Osteoblast (primary cell): ENCODE measurements at regions not wholly inside any gene's neighbourhood (a gene's known extent, or its start where the extent isn't known, plus 50 kb on each side); places are given as distances from the start of the nearest gene placed in this dataset.
A peak's percentile ranks its signal among the peaks of the same experiment; 100 is the strongest.

ENCODE experiments used
- DNase-seq: peaks from one replicate; pipeline ENCODE4 v3.0.0; 2011; ENCODE audit warnings: low spot score, mixed read lengths; ENCODE audit not compliant: insufficient read length; ENCODE audit errors: missing footprints
- H2AFZ ChIP-seq: 2 replicates; pipeline ENCODE4 v1.6.0; 2011; ENCODE audit warnings: mild to moderate bottlenecking, low read length
- H3K27ac ChIP-seq: 2 replicates; pipeline ENCODE4 v1.5.1; 2011; ENCODE audit warnings: mild to moderate bottlenecking, low read depth, low read length, moderate library complexity
- H3K27me3 ChIP-seq: 2 replicates; pipeline ENCODE4 v1.6.0; 2012; ENCODE audit warnings: mild to moderate bottlenecking, control low read depth, inconsistent platforms, low read length, moderate library complexity; ENCODE audit not compliant: insufficient read depth
- H3K36me3 ChIP-seq: 2 replicates; pipeline ENCODE4 v1.5.1; 2011; ENCODE audit warnings: mild to moderate bottlenecking, low read length, control low read depth, moderate library complexity; ENCODE audit not compliant: insufficient read depth
- H3K4me1 ChIP-seq: 2 replicates; pipeline ENCODE4 v1.5.1; 2011; ENCODE audit warnings: mild to moderate bottlenecking, low read length, control low read depth, moderate library complexity; ENCODE audit not compliant: insufficient read depth
- H3K4me2 ChIP-seq: 2 replicates; pipeline ENCODE4 v1.6.0; 2011; ENCODE audit warnings: mild to moderate bottlenecking, low read length; ENCODE audit not compliant: insufficient read depth
- H3K4me3 ChIP-seq: fragments of 200-600 bp; sonication (generic); 3 replicates; pipeline ENCODE4 v1.5.1; 2012; ENCODE audit warnings: mild to moderate bottlenecking, low read length, inconsistent platforms; ENCODE audit not compliant: insufficient read depth
- H3K79me2 ChIP-seq: 2 replicates; pipeline ENCODE4 v1.6.0; 2012; ENCODE audit warnings: mild to moderate bottlenecking, low read length, control low read depth, inconsistent platforms; ENCODE audit not compliant: insufficient read depth
- H3K9me3 ChIP-seq: 2 replicates; pipeline ENCODE4 v1.5.1; 2011; ENCODE audit warnings: low read depth, low read length, control low read depth
- H4K20me1 ChIP-seq: 2 replicates; pipeline ENCODE4 v1.6.0; 2012; ENCODE audit warnings: mild to moderate bottlenecking, low read length, control low read depth; ENCODE audit not compliant: insufficient read depth
- CTCF ChIP-seq: IDR thresholded peaks from 2 replicates; pipeline ENCODE4 v1.5.1; 2011; ENCODE audit warnings: mild to moderate bottlenecking, low read depth, low read length, moderate library complexity; ENCODE audit errors: extremely low read depth

- H3K4me1 ChIP-seq: no peaks in the 10 kb centered on the region
- no peaks in the 10 kb centered on the region for H3K27me3 ChIP-seq
- DNase-seq: no peak
- no peak overlapping the region for H3K4me3 ChIP-seq
- no peak overlapping the region for H3K4me2 ChIP-seq
- TF ChIP-seq CTCF: no peak
- H2AFZ ChIP-seq: no peak overlapping the region
- peaks cover 1% of the 10 kb centered on the region for H3K9me3 ChIP-seq
- H3K79me2 ChIP-seq: no peaks in the 10 kb centered on the region
- no peak overlapping the region for H3K27ac ChIP-seq
- H4K20me1 ChIP-seq: no peaks in the 10 kb centered on the region
- H3K36me3 ChIP-seq: no peaks in the 10 kb centered on the region
Observed at GRCh38 chr14:43022094-43022800, 1415.6 kb downstream of the LRFN5 start.

GRCh38 chr14:43019826-43020225, 1413.2 kb downstream of the LRFN5 start:
- H3K4me1 ChIP-seq: no peaks in the 10 kb centered on the region
- no peak overlapping the region for H3K27ac ChIP-seq
- no peak overlapping the region for H3K4me3 ChIP-seq
- no peaks in the 10 kb centered on the region for H3K27me3 ChIP-seq
- TF ChIP-seq CTCF: no peak
- DNase-seq: peak; percentile 18
- H3K9me3 ChIP-seq: peaks cover 1% of the 10 kb centered on the region
- H3K4me2 ChIP-seq: no peak overlapping the region
- H4K20me1 ChIP-seq: no peaks in the 10 kb centered on the region
- no peaks in the 10 kb centered on the region for H3K36me3 ChIP-seq
- no peak overlapping the region for H2AFZ ChIP-seq
- no peaks in the 10 kb centered on the region for H3K79me2 ChIP-seq

GRCh38 chr14:43014338-43014737, 1407.7 kb downstream of the LRFN5 start:
- Histone ChIP-seq H3K36me3 (no peaks in the 10 kb centered on the region), H3K9me3 (no peaks in the 10 kb centered on the region), H3K27ac (no peak overlapping the region), H3K4me3 (no peak overlapping the region), H3K27me3 (no peaks in the 10 kb centered on the region), H3K79me2 (no peaks in the 10 kb centered on the region), H3K4me2 (no peak overlapping the region), H2AFZ (no peak overlapping the region), H4K20me1 (no peaks in the 10 kb centered on the region), H3K4me1 (no peaks in the 10 kb centered on the region)
- DNase-seq: no peak
- TF ChIP-seq CTCF: no peak

GRCh38 chr14:43012817-43013216, 1406.1 kb downstream of the LRFN5 start:
- DNase-seq: no peak

More at GRCh38 chr14:43012817-43013216, 1406.1 kb downstream of the LRFN5 start:
- Histone ChIP-seq H3K9me3 (no peaks in the 10 kb centered on the region), H3K4me2 (no peak overlapping the region), H3K27me3 (no peaks in the 10 kb centered on the region), H3K27ac (no peak overlapping the region), H2AFZ (no peak overlapping the region), H4K20me1 (no peaks in the 10 kb centered on the region), H3K36me3 (no peaks in the 10 kb centered on the region), H3K4me1 (no peaks in the 10 kb centered on the region), H3K79me2 (no peaks in the 10 kb centered on the region), H3K4me3 (no peak overlapping the region)
- no peak for TF ChIP-seq CTCF
